K562 (cell line): ENCODE measurements at regions not wholly inside any gene's neighbourhood (a gene's known extent, or its start where the extent isn't known, plus 50 kb on each side); places are given as distances from the start of the nearest gene placed in this dataset.

Source experiments
- CEBPZ ChIP-seq: fragments of 150-350 bp; IDR thresholded peaks from 2 replicates; pipeline ENCODE4 v1.6.1; 2014; ENCODE audit warnings: low read depth, mild to moderate bottlenecking, low read length, borderline replicate concordance
- ELK3 ChIP-seq: fragments of 450-650 bp; formaldehyde crosslinking; IDR thresholded peaks from 2 replicates; pipeline ENCODE4 v1.4.0; 2020; ENCODE audit warnings: mild to moderate bottlenecking
- MED1 ChIP-seq: sonication (generic); formaldehyde crosslinking; IDR thresholded peaks from 2 replicates; pipeline ENCODE4 v1.8.1; 2023; ENCODE audit warnings: missing genetic modification reagents, borderline replicate concordance
- TFAM ChIP-seq: fragments of 250-450 bp; sonication (Bioruptor Pico); conservative IDR thresholded peaks from 2 replicates; pipeline ENCODE4 v1.5.0; 2021; ENCODE audit warnings: mild to moderate bottlenecking, moderate library complexity
- ZBTB11 ChIP-seq, 3 experiments: fragments of 200-800 bp in 1 of 3; fragments of 250-450 bp in 1 of 3; fragments of 450-650 bp in 1 of 3; sonication (Bioruptor Pico) in 1 of 3; sonication (Bioruptor generic) in 1 of 3; formaldehyde crosslinking in 1 of 3; IDR thresholded peaks; 2 replicates each; pipeline versions ENCODE4 v1.6.1 to v1.8.0; 2016 to 2022; ENCODE audit warnings: mild to moderate bottlenecking in 2 of 3, missing genetic modification characterization in 2 of 3, missing compliant biosample characterization in 1 of 3, moderate library complexity in 1 of 3

GRCh38 chr1:223460566-223461189 is 67.5 kb downstream of the CCDC185 start (continued):
- TF ChIP-seq CEBPZ (no peak), MED1 (CRISPR knock-in tag) (no peak), TFAM (no peak), ZBTB11 (CRISPR knock-in tag; IDR thresholded peaks at IDR 0.05) (no peak), ELK3 (CRISPR knock-in tag) (no peak)
